Astrocyte of the cerebellum (primary cell): ENCODE measurements at regions not wholly inside any gene's neighbourhood (a gene's known extent, or its start where the extent isn't known, plus 50 kb on each side); places are given as distances from the start of the nearest gene placed in this dataset.

Source experiments
- DNase-seq: peaks from one replicate; pipeline ENCODE4 v3.0.0-alpha.2; 2011; ENCODE audit warnings: low read depth
- H3K4me3 ChIP-seq: 2 replicates; pipeline ENCODE4 v1.5.1; 2011; ENCODE audit warnings: mild to moderate bottlenecking, low read depth, low read length, moderate library complexity
- in situ Hi-C: cut with HindIII; loops from 2 replicates; pipeline ENCODE4 v1.10.0; 2017; ENCODE audit warnings: low sequenced_read_pairs
- TF ChIP-seq, protein P1 (sequence below): IDR thresholded peaks from 2 replicates; pipeline ENCODE4 v1.5.1; 2012; ENCODE audit warnings: low read length, low read depth, moderate library complexity, mild to moderate bottlenecking; ENCODE audit errors: missing control alignments

DNA sequence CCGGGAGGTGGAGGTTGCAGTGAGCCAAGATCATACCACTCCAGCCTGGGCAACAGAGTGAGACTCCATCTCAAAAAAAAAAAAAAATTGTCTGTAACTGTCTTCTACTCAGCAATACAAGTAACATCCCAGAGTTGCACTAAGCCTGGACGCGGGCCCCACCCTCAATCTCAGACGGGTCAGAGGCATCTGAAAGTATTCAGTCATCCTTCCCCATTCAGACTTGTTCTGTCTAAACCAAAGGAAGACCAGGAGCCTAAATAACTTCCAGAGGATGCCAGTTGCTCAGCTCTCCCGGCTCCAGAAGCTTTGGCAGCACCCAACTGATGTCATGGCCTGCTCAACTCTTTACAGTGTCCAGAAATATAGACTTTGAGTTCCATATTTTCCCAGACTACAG lies 218.6 kb downstream of the AUH start:
- in situ Hi-C loops, result no loop called here
- DNase-seq, result no peak
- TF ChIP-seq, protein P1, sequence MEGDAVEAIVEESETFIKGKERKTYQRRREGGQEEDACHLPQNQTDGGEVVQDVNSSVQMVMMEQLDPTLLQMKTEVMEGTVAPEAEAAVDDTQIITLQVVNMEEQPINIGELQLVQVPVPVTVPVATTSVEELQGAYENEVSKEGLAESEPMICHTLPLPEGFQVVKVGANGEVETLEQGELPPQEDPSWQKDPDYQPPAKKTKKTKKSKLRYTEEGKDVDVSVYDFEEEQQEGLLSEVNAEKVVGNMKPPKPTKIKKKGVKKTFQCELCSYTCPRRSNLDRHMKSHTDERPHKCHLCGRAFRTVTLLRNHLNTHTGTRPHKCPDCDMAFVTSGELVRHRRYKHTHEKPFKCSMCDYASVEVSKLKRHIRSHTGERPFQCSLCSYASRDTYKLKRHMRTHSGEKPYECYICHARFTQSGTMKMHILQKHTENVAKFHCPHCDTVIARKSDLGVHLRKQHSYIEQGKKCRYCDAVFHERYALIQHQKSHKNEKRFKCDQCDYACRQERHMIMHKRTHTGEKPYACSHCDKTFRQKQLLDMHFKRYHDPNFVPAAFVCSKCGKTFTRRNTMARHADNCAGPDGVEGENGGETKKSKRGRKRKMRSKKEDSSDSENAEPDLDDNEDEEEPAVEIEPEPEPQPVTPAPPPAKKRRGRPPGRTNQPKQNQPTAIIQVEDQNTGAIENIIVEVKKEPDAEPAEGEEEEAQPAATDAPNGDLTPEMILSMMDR, result no peak
- H3K4me3 ChIP-seq, result no peak overlapping the region

DNA sequence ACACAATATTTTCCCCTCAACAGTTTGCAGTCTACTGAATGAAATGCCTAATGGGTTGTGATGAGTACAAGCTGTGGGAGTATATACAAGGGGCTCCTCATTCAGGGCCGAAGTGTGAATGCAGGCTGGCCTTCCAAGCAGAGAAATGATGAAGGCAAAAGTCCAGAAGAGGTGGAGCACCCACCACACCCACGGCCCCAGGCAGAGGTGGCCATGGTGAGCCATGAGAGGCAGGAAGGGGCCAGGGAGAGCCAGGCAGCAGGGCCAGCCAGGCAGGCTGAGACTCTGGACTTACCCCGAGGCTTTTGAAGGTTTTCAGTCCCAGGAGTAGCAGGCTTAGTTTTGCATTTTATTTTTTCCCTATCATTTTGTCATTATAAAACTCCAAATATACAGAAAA lies 218.1 kb downstream of the AUH start:
- in situ Hi-C loops, result no loop called here
- H3K4me3 ChIP-seq, result no peak overlapping the region
- TF ChIP-seq, protein P1, result no peak
- DNase-seq, result no peak

DNA sequence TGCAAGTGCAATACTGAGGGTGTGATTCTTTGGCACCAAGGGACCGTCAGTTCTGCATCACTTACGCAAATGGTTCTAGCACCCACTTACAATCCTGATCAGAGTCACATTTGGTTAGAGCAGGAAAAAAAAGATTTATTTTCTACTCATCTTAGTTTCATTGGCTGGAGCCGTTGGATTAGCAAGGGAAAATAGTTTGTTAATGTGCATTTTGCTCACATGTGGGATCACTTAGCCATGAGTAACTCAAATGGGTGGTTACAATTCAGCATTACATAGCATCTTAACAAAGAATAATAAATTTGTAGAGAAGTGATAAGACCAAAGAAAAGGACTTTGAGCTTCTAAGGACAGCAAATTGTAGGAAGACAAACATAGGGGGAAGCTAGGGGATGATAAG lies 216.9 kb downstream of the AUH start:
- TF ChIP-seq, protein P1, result no peak
- no peak overlapping the region for H3K4me3 ChIP-seq
- no peak for DNase-seq
- in situ Hi-C loops, result no loop called here

DNA sequence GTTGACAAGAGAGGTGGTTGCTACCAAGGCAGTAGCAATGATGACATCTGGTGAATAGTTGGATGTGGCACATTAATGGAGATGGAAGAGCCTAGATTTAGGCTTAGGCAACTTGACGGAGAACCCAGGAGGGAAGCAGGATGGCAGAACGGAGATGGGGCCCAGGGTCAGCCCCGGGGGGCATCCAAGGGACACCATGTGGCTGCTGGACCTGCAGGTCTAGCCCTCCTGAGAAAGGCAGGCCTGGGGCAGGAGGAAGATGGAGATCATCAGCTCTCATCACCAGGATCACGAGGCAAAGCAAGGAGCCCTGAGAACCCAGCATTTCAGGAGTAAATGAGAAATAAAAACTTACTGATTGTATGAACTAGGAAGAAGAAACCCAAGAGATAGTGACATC lies 216.2 kb downstream of the AUH start:
- TF ChIP-seq, protein P1, result no peak
- no peak overlapping the region for H3K4me3 ChIP-seq
- in situ Hi-C loops, result no loop called here
- no peak for DNase-seq

DNA sequence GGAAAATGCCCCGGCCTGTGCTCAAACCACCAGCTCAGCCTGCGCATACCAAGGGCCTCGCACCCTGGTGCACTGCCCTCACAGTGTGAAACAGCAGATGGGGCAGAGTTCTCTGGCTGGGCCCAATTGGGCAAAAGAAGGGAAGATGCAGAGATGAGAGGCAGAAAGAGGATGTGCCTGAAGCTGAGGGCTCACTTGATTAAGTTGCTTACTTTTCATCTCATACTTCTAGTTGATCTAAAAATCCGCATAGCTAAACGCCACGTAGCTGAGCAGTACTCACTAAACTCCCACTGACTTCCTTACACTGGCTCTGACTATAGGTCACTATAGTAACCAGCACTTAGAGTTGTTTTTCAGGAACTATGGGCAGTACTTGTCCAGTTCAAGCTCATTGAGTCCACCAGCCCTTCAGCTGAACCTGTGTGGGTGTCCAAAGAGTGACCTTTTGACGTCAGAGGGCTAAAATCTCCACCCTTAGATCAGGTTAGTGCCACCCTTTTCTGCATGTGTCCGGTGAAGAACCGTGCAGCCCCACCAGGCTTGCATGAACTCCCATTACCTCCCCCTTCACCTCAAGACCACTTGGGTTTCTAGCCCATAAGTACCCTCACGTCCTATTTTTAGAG lies 215.2 kb downstream of the AUH start:
- TF ChIP-seq, protein P1, result no peak
- in situ Hi-C loops, result no loop called here
- DNase-seq, result no peak

DNA sequence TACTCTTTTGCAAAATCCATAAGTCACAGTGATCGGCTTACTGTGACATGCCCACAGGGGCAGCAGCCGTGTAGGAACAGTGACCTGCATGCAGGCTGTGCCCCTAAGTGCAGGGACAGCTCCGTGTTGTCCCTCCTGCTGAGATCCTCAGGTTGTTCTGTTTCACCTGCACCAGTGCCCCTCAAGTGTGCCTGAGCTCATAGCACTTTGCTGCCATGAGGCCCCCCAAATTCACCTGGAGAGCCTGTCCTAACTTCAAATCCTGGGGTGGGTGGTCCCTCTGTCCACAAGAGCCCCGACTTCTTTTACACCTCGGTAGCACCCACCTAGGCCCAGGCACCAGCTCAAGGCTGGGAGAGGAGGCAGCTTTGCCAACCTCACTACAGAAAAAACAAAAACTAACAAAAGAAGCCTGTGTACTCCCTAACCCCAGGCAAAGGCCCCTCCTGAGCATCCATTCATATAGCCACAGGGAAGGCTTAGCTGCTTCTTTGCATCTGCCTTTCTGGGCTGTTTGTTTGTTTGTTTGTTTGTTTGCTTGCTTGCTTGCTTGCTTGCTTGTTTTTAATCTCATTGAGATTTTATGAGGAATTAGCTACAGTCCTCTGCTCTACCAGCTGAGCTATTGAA lies 214.5 kb downstream of the AUH start:
- TF ChIP-seq, protein P1, result no peak
- no peak for DNase-seq
- in situ Hi-C loops, result no loop called here
- H3K4me3 ChIP-seq, result no peak overlapping the region

More for the DNA sequence above, 215.2 kb downstream of the AUH start:
- H3K4me3 ChIP-seq, result no peak overlapping the region
